ENCODE measurements at regions not wholly inside any gene's neighbourhood (a gene's known extent, or its start where the extent isn't known, plus 50 kb on each side); places are given as distances from the start of the nearest gene placed in this dataset.
"Not testable (repeated sequence)": the region's sequence is repeated elsewhere in the genome, so short reads cannot be mapped to it uniquely, and the experiment has no call there.

DNA sequence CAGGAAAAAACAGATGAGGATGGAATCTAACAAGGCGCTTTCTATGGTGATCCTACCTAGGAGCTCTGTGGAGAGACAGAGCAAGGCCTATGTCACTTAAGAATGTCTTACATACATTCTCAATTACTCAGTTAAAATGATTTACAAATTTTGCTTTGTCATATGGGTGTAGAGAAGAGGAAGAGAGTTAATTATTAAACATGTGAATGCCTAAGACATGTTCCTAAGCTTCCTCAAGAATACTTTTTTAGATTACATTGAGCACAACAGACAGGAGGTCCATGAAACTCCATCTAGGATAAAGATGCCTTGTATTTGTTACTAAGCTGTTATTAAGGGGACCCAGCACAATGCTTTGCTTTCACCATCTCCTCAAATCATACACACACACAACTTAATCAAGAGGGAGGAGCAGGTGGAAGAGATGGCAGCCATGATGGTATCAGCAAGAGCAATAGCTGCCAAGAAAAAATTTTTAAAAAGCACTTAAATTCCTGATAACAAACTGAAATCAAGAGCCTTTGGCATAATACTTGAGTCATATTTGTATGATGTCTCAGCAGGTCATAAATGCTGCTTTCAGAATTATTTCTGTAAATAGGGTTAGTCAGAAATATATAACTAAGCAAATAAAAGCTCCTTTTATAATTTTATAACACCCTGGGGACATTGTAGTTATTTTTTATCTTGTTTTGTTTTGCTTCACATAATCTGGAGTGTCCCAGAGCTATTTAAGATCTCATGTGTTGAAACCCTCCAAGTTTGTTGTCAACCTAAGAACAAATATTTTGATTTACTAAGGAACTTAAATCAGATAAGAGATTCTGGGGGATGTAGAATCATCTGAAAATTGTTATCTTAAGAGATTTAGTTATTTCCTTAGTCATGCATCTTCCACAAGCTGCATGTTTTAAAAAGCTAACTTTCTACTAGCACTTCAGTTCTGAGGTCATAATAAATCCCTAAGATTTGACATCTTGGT is 70.0 kb upstream of the CD2AP start:
- DNase-seq (ENCODE audit: low spot score) = no peak

- DNase-seq (ENCODE audit: low spot score) = peak; percentile 82
Measured at GRCh38 chr6:47413752-47414422, 63.7 kb upstream of the CD2AP start.

DNA sequence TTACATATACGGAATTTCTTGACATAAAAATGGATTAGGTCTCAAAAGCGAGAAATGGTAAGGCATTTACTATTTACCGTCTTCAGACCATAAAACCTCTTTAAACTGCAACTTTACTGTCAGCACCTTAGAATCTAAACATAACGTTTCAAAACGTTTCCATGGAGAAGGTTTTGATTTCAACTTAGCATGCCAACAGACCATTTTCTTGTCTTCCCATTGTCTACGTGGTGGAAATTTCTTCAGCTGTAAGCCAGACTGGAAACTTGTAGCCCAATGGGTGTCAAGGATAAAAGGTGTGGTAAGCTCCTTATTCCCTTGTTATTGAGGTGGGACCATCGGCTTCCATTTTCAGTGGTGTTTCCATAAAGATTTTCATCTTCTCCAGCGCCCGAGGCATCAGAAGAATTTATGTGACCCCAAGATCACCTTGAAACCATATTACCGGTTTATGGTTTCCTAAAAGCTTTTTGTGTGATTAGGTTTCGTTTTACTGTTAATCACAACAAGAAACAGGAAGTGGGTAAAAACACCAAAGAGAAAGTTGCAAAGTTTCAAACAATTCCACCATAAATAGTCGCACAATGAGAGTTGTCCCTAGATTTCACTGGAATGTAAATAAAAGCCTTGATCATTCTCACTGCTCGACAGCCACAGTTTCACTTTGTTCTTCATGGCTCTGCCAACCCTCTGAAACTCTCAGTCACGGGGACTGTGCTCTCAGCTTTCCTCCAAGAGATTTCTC is 63.0 kb upstream of the CD2AP start:
- DNase-seq (ENCODE audit: low spot score) = peak; percentile 46

- DNase-seq (ENCODE audit: low spot score) = no peak
Measured at GRCh38 chr6:47416396-47417345, 60.9 kb upstream of the CD2AP start.

GRCh38 chr6:47419621-47420020 is 58.0 kb upstream of the CD2AP start:
- DNase-seq (ENCODE audit: low spot score) = peak; percentile 15

- peak; percentile 71 for DNase-seq (ENCODE audit: low spot score)
Measured at GRCh38 chr6:47420394-47421371, 56.9 kb upstream of the CD2AP start.

GRCh38 chr6:47423079-47423478 is 54.5 kb upstream of the CD2AP start:
- DNase-seq (ENCODE audit: low spot score) = no peak

DNA sequence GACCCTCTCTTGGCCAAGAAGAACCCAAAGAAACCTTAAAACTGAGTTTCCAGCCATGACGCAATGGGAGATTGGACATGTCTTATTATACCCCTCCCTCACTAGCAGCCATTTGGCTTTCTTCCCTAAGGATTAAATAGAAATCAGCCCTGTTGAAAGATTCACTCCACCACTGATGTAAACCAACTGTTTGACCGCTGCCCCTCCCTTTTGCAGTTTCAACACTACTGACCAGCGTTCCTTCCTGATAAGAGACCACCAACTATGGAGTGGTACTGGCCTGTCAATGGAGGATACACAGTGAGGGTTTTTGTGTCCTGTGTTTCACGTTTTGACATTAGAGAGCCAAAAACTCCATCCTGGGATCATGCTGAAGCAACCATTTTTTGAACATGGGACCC is 53.2 kb upstream of the CD2AP start:
- DNase-seq (ENCODE audit: low spot score) = no peak

- not testable (repeated sequence) for DNase-seq (ENCODE audit: low spot score)
Measured at GRCh38 chr6:47425724-47426123, 51.9 kb upstream of the CD2AP start.

GRCh38 chr6:47426524-47427302 is 50.9 kb upstream of the CD2AP start:
- DNase-seq (ENCODE audit: low spot score) = no peak

DNA sequence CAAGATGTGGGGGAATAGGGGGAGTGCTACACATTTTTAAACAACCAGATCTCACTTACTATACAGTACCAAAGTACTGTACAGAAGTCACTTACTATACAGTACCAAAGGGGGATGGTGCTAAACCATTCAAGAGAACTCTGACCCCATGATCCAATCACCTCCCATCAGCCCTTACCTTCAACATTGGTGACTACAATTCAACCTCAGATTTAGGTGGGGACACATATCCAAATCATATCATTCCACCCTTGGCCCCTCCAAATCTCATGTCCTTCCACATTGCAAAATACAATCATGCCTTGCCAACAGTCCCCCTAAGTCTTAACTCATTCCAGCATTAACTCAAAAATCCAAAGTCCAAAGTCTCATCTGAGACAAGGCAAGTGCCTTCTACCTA is 49.9 kb upstream of the CD2AP start:
- DNase-seq (ENCODE audit: low spot score) = no peak
